SK-N-SH treated with all-trans-retinoic acid at 6 μM for 48 hours (cell line): ENCODE measurements at regions not wholly inside any gene's neighbourhood (a gene's known extent, or its start where the extent isn't known, plus 50 kb on each side); places are given as distances from the start of the nearest gene placed in this dataset.

Source experiments
- ATAC-seq: fragments of 200-7000 bp; cut with Tn5 transposase; 3 replicates; pipeline ENCODE4 v1.9.1; 2020; ENCODE audit warnings: mild to moderate bottlenecking, moderate library complexity
- ARNTL ChIP-seq: fragments of 450-650 bp; formaldehyde crosslinking; IDR thresholded peaks from 2 replicates; pipeline ENCODE4 v1.5.0; 2020; ENCODE audit warnings: low read depth, mild to moderate bottlenecking, moderate library complexity, borderline replicate concordance
- BACH2 ChIP-seq: fragments of 250-450 bp; sonication (Bioruptor Pico); IDR thresholded peaks from 2 replicates; pipeline ENCODE4 v1.9.0; 2021; ENCODE audit warnings: mild to moderate bottlenecking, borderline replicate concordance
- CSDC2 ChIP-seq: fragments of 250-450 bp; sonication (Bioruptor Pico); IDR thresholded peaks from 2 replicates; pipeline ENCODE4 v1.5.0; 2020; ENCODE audit warnings: mild to moderate bottlenecking, moderate library complexity
- ESRRG ChIP-seq: fragments of 250-450 bp; sonication (Bioruptor Pico); IDR thresholded peaks from 2 replicates; pipeline ENCODE4 v1.6.1; 2021; ENCODE audit warnings: mild to moderate bottlenecking
- GLIS3 ChIP-seq: fragments of 250-450 bp; sonication (Bioruptor Pico); IDR thresholded peaks from 2 replicates; pipeline ENCODE4 v1.5.0; 2020; ENCODE audit warnings: mild to moderate bottlenecking, moderate library complexity
- ISL1 ChIP-seq: fragments of 250-450 bp; sonication (Bioruptor Pico); IDR thresholded peaks from 2 replicates; pipeline ENCODE4 v2.1.2; 2022; ENCODE audit warnings: mild to moderate bottlenecking, moderate library complexity
- OSR1 ChIP-seq: fragments of 250-450 bp; sonication (Bioruptor Pico); IDR thresholded peaks from 2 replicates; pipeline ENCODE4 v1.8.0; 2022; ENCODE audit warnings: moderate library complexity, mild to moderate bottlenecking, inconsistent platforms
- PATZ1 ChIP-seq: fragments of 250-450 bp; sonication (Bioruptor Pico); IDR thresholded peaks from 2 replicates; pipeline ENCODE4 v1.8.0; 2020; ENCODE audit warnings: mild to moderate bottlenecking, moderate library complexity, borderline replicate concordance
- POU6F1 ChIP-seq: fragments of 250-450 bp; sonication (Bioruptor Pico); IDR thresholded peaks from 2 replicates; pipeline ENCODE4 v1.8.0; 2021; ENCODE audit warnings: low read depth, mild to moderate bottlenecking, moderate library complexity, borderline replicate concordance
- PPARA ChIP-seq: fragments of 250-450 bp; sonication (Bioruptor Pico); IDR thresholded peaks from 2 replicates; pipeline ENCODE4 v1.5.0; 2020; ENCODE audit warnings: mild to moderate bottlenecking, borderline replicate concordance
- RARB ChIP-seq: fragments of 250-450 bp; sonication (Bioruptor Pico); IDR thresholded peaks from 2 replicates; pipeline ENCODE4 v1.8.0; 2021; ENCODE audit warnings: mild to moderate bottlenecking, moderate library complexity
- SNAI2 ChIP-seq: fragments of 250-450 bp; sonication (Bioruptor Pico); IDR thresholded peaks from 2 replicates; pipeline ENCODE4 v1.5.0; 2020; ENCODE audit warnings: mild to moderate bottlenecking, moderate library complexity
- TCF4 ChIP-seq: fragments of 250-450 bp; sonication (Bioruptor Pico); IDR thresholded peaks from 2 replicates; pipeline ENCODE4 v1.8.0; 2021; ENCODE audit warnings: mild to moderate bottlenecking, moderate library complexity, borderline replicate concordance
- TOX ChIP-seq: fragments of 250-450 bp; sonication (Bioruptor Pico); IDR thresholded peaks from 2 replicates; pipeline ENCODE4 v1.8.0; 2021; ENCODE audit warnings: mild to moderate bottlenecking, moderate library complexity, borderline replicate concordance
- TSHZ2 ChIP-seq: fragments of 250-450 bp; sonication (Bioruptor Pico); IDR thresholded peaks from 2 replicates; pipeline ENCODE4 v1.5.0; 2020; ENCODE audit warnings: mild to moderate bottlenecking, moderate library complexity
- ZC3H10 ChIP-seq: fragments of 250-450 bp; sonication (Bioruptor Pico); IDR thresholded peaks from 2 replicates; pipeline ENCODE4 v1.5.1; 2021; ENCODE audit warnings: mild to moderate bottlenecking, moderate library complexity
- ZFP3 ChIP-seq: fragments of 250-450 bp; sonication (Bioruptor Pico); IDR thresholded peaks from 2 replicates; pipeline ENCODE4 v1.5.0; 2020; ENCODE audit warnings: mild to moderate bottlenecking, moderate library complexity
- ZFP30 ChIP-seq: fragments of 450-650 bp; formaldehyde crosslinking; IDR thresholded peaks from 2 replicates; pipeline ENCODE4 v1.5.0; 2022; ENCODE audit warnings: mild to moderate bottlenecking, moderate library complexity
- ZNF565 ChIP-seq: fragments of 450-650 bp; formaldehyde crosslinking; conservative IDR thresholded peaks from 2 replicates; pipeline ENCODE4 v1.5.0; 2020; ENCODE audit warnings: low read depth, mild to moderate bottlenecking, moderate library complexity
- ZNF70 ChIP-seq: fragments of 450-650 bp; formaldehyde crosslinking; IDR thresholded peaks from 2 replicates; pipeline ENCODE4 v1.5.0; 2020; ENCODE audit warnings: mild to moderate bottlenecking, moderate library complexity
- ZNF8 ChIP-seq: fragments of 450-650 bp; formaldehyde crosslinking; IDR thresholded peaks from 2 replicates; pipeline ENCODE4 v1.5.0; 2020; ENCODE audit warnings: mild to moderate bottlenecking, moderate library complexity

- TF ChIP-seq ZNF70 (CRISPR knock-in tag) (no peak), ESRRG (CRISPR knock-in tag) (no peak), GLIS3 (no peak), ZNF565 (no peak), RARB (CRISPR knock-in tag) (no peak), SNAI2 (CRISPR knock-in tag) (no peak)
- no peak for ATAC-seq
These were observed 92.0 kb upstream of the IRX4 start for GRCh38 chr5:1974501-1975405.

- no peak for TF ChIP-seq ZFP3 (CRISPR knock-in tag)
- TF ChIP-seq POU6F1 (CRISPR knock-in tag), result no peak
- TF ChIP-seq ZNF8 (CRISPR knock-in tag), result no peak
- no peak for TF ChIP-seq ISL1 (CRISPR knock-in tag)
- TF ChIP-seq ESRRG (CRISPR knock-in tag), result no peak
- TF ChIP-seq RARB (CRISPR knock-in tag), result no peak
- no peak for TF ChIP-seq ARNTL (CRISPR knock-in tag)
- no peak for TF ChIP-seq CSDC2 (CRISPR knock-in tag)
- no peak for TF ChIP-seq TSHZ2 (CRISPR knock-in tag)
- TF ChIP-seq OSR1, result no peak
- TF ChIP-seq ZNF565, result no peak
- no peak for TF ChIP-seq GLIS3
- no peak for TF ChIP-seq ZFP30 (CRISPR knock-in tag)
- no peak for ATAC-seq
These were observed 91.4 kb upstream of the IRX4 start for GRCh38 chr5:1974081-1974480.

- ATAC-seq, result no peak
- TF ChIP-seq TCF4, result no peak
- TF ChIP-seq TSHZ2 (CRISPR knock-in tag), result no peak
- no peak for TF ChIP-seq PATZ1 (CRISPR knock-in tag)
- no peak for TF ChIP-seq ZNF8 (CRISPR knock-in tag)
- TF ChIP-seq POU6F1 (CRISPR knock-in tag), result no peak
- TF ChIP-seq ZNF565, result no peak
- TF ChIP-seq ISL1 (CRISPR knock-in tag), result no peak
- no peak for TF ChIP-seq SNAI2 (CRISPR knock-in tag)
- no peak for TF ChIP-seq ZFP3 (CRISPR knock-in tag)
- no peak for TF ChIP-seq ZNF70 (CRISPR knock-in tag)
- no peak for TF ChIP-seq PPARA (CRISPR knock-in tag)
- TF ChIP-seq OSR1, result no peak
- no peak for TF ChIP-seq GLIS3
- no peak for TF ChIP-seq BACH2
- no peak for TF ChIP-seq CSDC2 (CRISPR knock-in tag)
- no peak for TF ChIP-seq TOX (CRISPR knock-in tag)
- TF ChIP-seq ZFP30 (CRISPR knock-in tag), result no peak
- no peak for TF ChIP-seq RARB (CRISPR knock-in tag)
- TF ChIP-seq ZC3H10, result no peak
- TF ChIP-seq, all 23 proteins: peak for 0
These were observed 90.8 kb upstream of the IRX4 start for GRCh38 chr5:1973391-1974013.
